H9 (cell line): ENCODE measurements at regions not wholly inside any gene's neighbourhood (a gene's known extent, or its start where the extent isn't known, plus 50 kb on each side); places are given as distances from the start of the nearest gene placed in this dataset.

Experiments
- DNase-seq: peaks from one replicate; pipeline ENCODE4 v3.0.0-alpha.2; 2017
- H2AFZ ChIP-seq: one replicate; pipeline ENCODE4 v1.6.1; 2013; ENCODE audit warnings: mild to moderate bottlenecking, low read length, control low read depth, moderate library complexity
- H2AK5ac ChIP-seq: 2 replicates; pipeline ENCODE4 v1.6.1; 2013; ENCODE audit warnings: low read length, control low read depth, mixed read lengths; ENCODE audit not compliant: insufficient read length
- H2BK120ac ChIP-seq: one replicate; pipeline ENCODE4 v1.6.1; 2013; ENCODE audit warnings: low read depth, mild to moderate bottlenecking, low read length, control low read depth, inconsistent platforms; ENCODE audit not compliant: poor library complexity, severe bottlenecking
- H2BK12ac ChIP-seq: 2 replicates; pipeline ENCODE4 v1.6.1; 2013; ENCODE audit warnings: low read length, control low read depth, mixed read lengths, low read depth; ENCODE audit not compliant: insufficient read length
- H2BK15ac ChIP-seq: 2 replicates; pipeline ENCODE4 v1.6.1; 2013; ENCODE audit warnings: low read depth, low read length, control low read depth
- H2BK20ac ChIP-seq: one replicate; pipeline ENCODE4 v1.6.1; 2013; ENCODE audit warnings: low read depth, mild to moderate bottlenecking, low read length, control low read depth, inconsistent platforms; ENCODE audit not compliant: poor library complexity, severe bottlenecking
- H2BK5ac ChIP-seq: 2 replicates; pipeline ENCODE4 v1.6.1; 2013; ENCODE audit warnings: low read length, control low read depth, mixed read lengths; ENCODE audit not compliant: insufficient read length
- H3K14ac ChIP-seq: 2 replicates; pipeline ENCODE4 v1.6.1; 2013; ENCODE audit warnings: low read length, control low read depth; ENCODE audit not compliant: insufficient read depth
- H3K18ac ChIP-seq: 2 replicates; pipeline ENCODE4 v1.6.1; 2013; ENCODE audit warnings: low read depth, mild to moderate bottlenecking, mixed read lengths, low read length, control low read depth; ENCODE audit not compliant: insufficient read length
- H3K23ac ChIP-seq: 2 replicates; pipeline ENCODE4 v1.6.1; 2013; ENCODE audit warnings: low read length, control low read depth, mixed read lengths, low read depth; ENCODE audit not compliant: insufficient read length
- H3K23me2 ChIP-seq: 2 replicates; pipeline ENCODE4 v1.6.1; 2013; ENCODE audit warnings: low read depth, mild to moderate bottlenecking, mixed read lengths, low read length, control low read depth; ENCODE audit not compliant: insufficient read length, poor library complexity, severe bottlenecking
- H3K27ac ChIP-seq: 2 replicates; pipeline ENCODE4 v1.5.1; 2013; ENCODE audit warnings: low read length, control low read depth, mixed read lengths, low read depth; ENCODE audit not compliant: insufficient read length
- H3K27me3 ChIP-seq: 2 replicates; pipeline ENCODE4 v1.6.1; 2013; ENCODE audit warnings: low read length, control low read depth, inconsistent platforms; ENCODE audit not compliant: insufficient read depth
- H3K4ac ChIP-seq: 2 replicates; pipeline ENCODE4 v1.6.1; 2013; ENCODE audit warnings: low read depth, mild to moderate bottlenecking, control low read depth, inconsistent platforms, low read length, moderate library complexity
- H3K4me1 ChIP-seq: 2 replicates; pipeline ENCODE4 v1.6.1; 2013; ENCODE audit warnings: low read length, control low read depth, inconsistent platforms; ENCODE audit not compliant: insufficient read depth
- H3K4me2 ChIP-seq: 2 replicates; pipeline ENCODE4 v1.6.1; 2013; ENCODE audit warnings: low read length, control low read depth, mixed read lengths; ENCODE audit not compliant: insufficient read length, insufficient read depth
- H3K56ac ChIP-seq: 2 replicates; pipeline ENCODE4 v1.6.1; 2013; ENCODE audit warnings: low read depth, mild to moderate bottlenecking, mixed read lengths, low read length, control low read depth; ENCODE audit not compliant: insufficient read length
- H3K79me1 ChIP-seq: 2 replicates; pipeline ENCODE4 v1.6.1; 2013; ENCODE audit warnings: low read depth, mild to moderate bottlenecking, moderate library complexity, low read length, control low read depth, inconsistent platforms; ENCODE audit not compliant: insufficient read depth, poor library complexity, severe bottlenecking
- H3K79me2 ChIP-seq: 2 replicates; pipeline ENCODE4 v1.6.1; 2013; ENCODE audit warnings: low read length, control low read depth, inconsistent platforms; ENCODE audit not compliant: insufficient read depth
- H3K9ac ChIP-seq: 2 replicates; pipeline ENCODE4 v1.6.1; 2013; ENCODE audit warnings: low read length, control low read depth, mixed read lengths; ENCODE audit not compliant: insufficient read length; ENCODE audit errors: extremely low read depth
- H3K9me3 ChIP-seq: one replicate; pipeline ENCODE4 v1.6.1; 2013; ENCODE audit warnings: low read depth, low read length, inconsistent platforms; ENCODE audit not compliant: control insufficient read depth
- H3T11ph ChIP-seq: one replicate; pipeline ENCODE4 v1.6.1; 2013; ENCODE audit warnings: mild to moderate bottlenecking, low read length, control low read depth, inconsistent platforms
- H4K20me1 ChIP-seq: one replicate; pipeline ENCODE4 v1.6.1; 2013; ENCODE audit not compliant: control insufficient read depth, insufficient read length, insufficient read depth
- H4K5ac ChIP-seq: 2 replicates; pipeline ENCODE4 v1.6.1; 2013; ENCODE audit warnings: low read depth, mild to moderate bottlenecking, mixed read lengths, low read length, control low read depth; ENCODE audit not compliant: insufficient read length
- H4K8ac ChIP-seq: replicated peaks from 2 replicates; pipeline ENCODE4 v1.6.1; 2013; ENCODE audit warnings: low read length, control low read depth, mixed read lengths, low read depth; ENCODE audit not compliant: insufficient read length
- H4K91ac ChIP-seq: 2 replicates; pipeline ENCODE4 v1.6.1; 2013; ENCODE audit warnings: low read depth, mild to moderate bottlenecking, moderate library complexity, mixed read lengths, low read length, control low read depth; ENCODE audit not compliant: insufficient read length
- H3K27ac Mint-ChIP-seq, 3 experiments: 2 replicates in 2 of 3; 3 replicates in 1 of 3; pipeline ENCODE4 v1.8.0; 2020 to 2021; ENCODE audit warnings: mixed read lengths in 3 of 3, mild to moderate bottlenecking in 1 of 3, moderate library complexity in 1 of 3
- H3K27me3 Mint-ChIP-seq: 2 replicates; pipeline ENCODE4 v1.8.0; 2021; ENCODE audit warnings: low read depth, mild to moderate bottlenecking, moderate library complexity, mixed read lengths
- H3K36me3 Mint-ChIP-seq, 3 experiments: 2 replicates in 2 of 3; 3 replicates in 1 of 3; pipeline ENCODE4 v1.8.0; 2020 to 2021; ENCODE audit warnings: low read depth in 3 of 3, mixed read lengths in 3 of 3; ENCODE audit not compliant: insufficient read depth in 1 of 3
- H3K4me1 Mint-ChIP-seq, 2 experiments: 2 replicates each; pipeline ENCODE4 v1.8.0; 2020; ENCODE audit warnings: mixed read lengths in 2 of 2
- H3K4me3 Mint-ChIP-seq, 2 experiments: 2 replicates in 1 of 2; 3 replicates in 1 of 2; pipeline ENCODE4 v1.8.0; 2020 to 2021; ENCODE audit warnings: mild to moderate bottlenecking in 2 of 2, mixed read lengths in 2 of 2, moderate library complexity in 1 of 2
- H3K9me3 Mint-ChIP-seq, 2 experiments: 2 replicates in 1 of 2; 3 replicates in 1 of 2; pipeline ENCODE4 v1.8.0; 2020; ENCODE audit warnings: mild to moderate bottlenecking in 2 of 2, mixed read lengths in 2 of 2, moderate library complexity in 1 of 2
- CTCF ChIP-seq: fragments of 200-600 bp; sonication (generic); conservative IDR thresholded peaks from 3 replicates; pipeline ENCODE4 v1.8.0; 2021; ENCODE audit warnings: antibody characterized with exemption, mild to moderate bottlenecking
- WGBS: extraction: QIAGEN DNeasy Blood & Tissue Kit; methylation state at CpG from one replicate; pipeline ENCODE4 v1.1.7; 2013; ENCODE audit warnings: missing lambda C conversion rate, low lambda C conversion rate, mixed read lengths; ENCODE audit not compliant: insufficient read length; ENCODE audit errors: extremely low coverage; 5-methylcytosine and 5-hydroxymethylcytosine counted together

- Histone ChIP-seq H2BK12ac (no peak overlapping the region), H2BK20ac (no peak overlapping the region), H3K18ac (no peak overlapping the region), H3K23me2 (no peaks in the 10 kb centered on the region), H3K79me1 (no peaks in the 10 kb centered on the region), H2AK5ac (no peak overlapping the region), H3K4me1 (no peaks in the 10 kb centered on the region), H2BK15ac (no peak overlapping the region; the same call in 1 of the 2 replicates), H3K14ac (no peak overlapping the region), H3K9me3 (no peaks in the 10 kb centered on the region), H3K56ac (no peak overlapping the region), H3K27ac (no peak overlapping the region), H3K79me2 (no peaks in the 10 kb centered on the region), H3K27me3 (no peaks in the 10 kb centered on the region), H3K4me2 (no peak overlapping the region), H2BK5ac (no peak overlapping the region), H4K20me1 (no peaks in the 10 kb centered on the region), H4K5ac (no peak overlapping the region), H3T11ph (no peak overlapping the region), H3K9ac (no peak overlapping the region), H4K8ac (no peak overlapping the region), H2AFZ (no peak overlapping the region), H2BK120ac (no peak overlapping the region), H3K23ac (no peak overlapping the region), H3K4ac (no peak overlapping the region), H4K91ac (no peak overlapping the region)
- no CpG with 5 or more reads among the region's 7 CpGs for WGBS
- Mint-ChIP-seq H3K27ac (no peak overlapping the region), H3K27me3 (peaks cover 4% of the 10 kb centered on the region), H3K36me3 (peaks cover 0 to 5% (median 0%) of the 10 kb centered on the region in 3 experiments; a peak in 2 of 7 replicates), H3K4me3 (no peak overlapping the region), H3K9me3 (peaks cover 3 to 4% of the 10 kb centered on the region in 2 experiments; a peak in 4 of 5 replicates), H3K4me1 (peaks cover 34 to 35% of the 10 kb centered on the region in 2 experiments)
- no peak for TF ChIP-seq CTCF
- DNase-seq = no peak
These were observed 107.8 kb upstream of the COPS8 start for GRCh38 chr2:236977852-236978398.
